ENCODE measurements at regions not wholly inside any gene's neighbourhood (a gene's known extent, or its start where the extent isn't known, plus 50 kb on each side); places are given as distances from the start of the nearest gene placed in this dataset.

DNA sequence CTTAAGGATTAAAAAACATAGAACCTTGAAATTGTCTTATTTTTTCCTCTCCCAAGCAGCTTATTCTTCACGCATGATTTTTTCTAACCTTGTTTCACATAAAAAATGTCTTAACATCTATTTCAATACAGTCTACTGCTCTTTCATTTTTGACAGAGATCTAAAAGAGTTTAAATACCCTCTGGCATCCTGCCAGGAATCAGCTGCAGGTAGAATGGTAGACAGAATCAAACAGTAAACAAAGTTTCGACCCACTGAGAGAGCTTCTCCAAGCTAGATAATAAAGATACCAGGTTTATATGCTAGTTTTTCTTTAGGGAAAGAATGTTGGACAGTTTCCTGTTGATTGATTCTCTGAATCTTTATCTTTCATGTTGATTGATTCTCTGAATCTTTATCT is 555.8 kb upstream of the CDH9 start:
- TF ChIP-seq, protein P1, sequence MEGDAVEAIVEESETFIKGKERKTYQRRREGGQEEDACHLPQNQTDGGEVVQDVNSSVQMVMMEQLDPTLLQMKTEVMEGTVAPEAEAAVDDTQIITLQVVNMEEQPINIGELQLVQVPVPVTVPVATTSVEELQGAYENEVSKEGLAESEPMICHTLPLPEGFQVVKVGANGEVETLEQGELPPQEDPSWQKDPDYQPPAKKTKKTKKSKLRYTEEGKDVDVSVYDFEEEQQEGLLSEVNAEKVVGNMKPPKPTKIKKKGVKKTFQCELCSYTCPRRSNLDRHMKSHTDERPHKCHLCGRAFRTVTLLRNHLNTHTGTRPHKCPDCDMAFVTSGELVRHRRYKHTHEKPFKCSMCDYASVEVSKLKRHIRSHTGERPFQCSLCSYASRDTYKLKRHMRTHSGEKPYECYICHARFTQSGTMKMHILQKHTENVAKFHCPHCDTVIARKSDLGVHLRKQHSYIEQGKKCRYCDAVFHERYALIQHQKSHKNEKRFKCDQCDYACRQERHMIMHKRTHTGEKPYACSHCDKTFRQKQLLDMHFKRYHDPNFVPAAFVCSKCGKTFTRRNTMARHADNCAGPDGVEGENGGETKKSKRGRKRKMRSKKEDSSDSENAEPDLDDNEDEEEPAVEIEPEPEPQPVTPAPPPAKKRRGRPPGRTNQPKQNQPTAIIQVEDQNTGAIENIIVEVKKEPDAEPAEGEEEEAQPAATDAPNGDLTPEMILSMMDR (IDR thresholded peaks at IDR 0.05): no peak
- no peak for TF ChIP-seq POLR2A (IDR thresholded peaks at IDR 0.05)

All from testis (tissue), 2 donors.